Astrocyte of the cerebellum (primary cell): ENCODE measurements at regions not wholly inside any gene's neighbourhood (a gene's known extent, or its start where the extent isn't known, plus 50 kb on each side); places are given as distances from the start of the nearest gene placed in this dataset.

Experiments used
- DNase-seq: peaks from one replicate; pipeline ENCODE4 v3.0.0-alpha.2; 2011; ENCODE audit warnings: low read depth
- H3K4me3 ChIP-seq: 2 replicates; pipeline ENCODE4 v1.5.1; 2011; ENCODE audit warnings: mild to moderate bottlenecking, low read depth, low read length, moderate library complexity
- in situ Hi-C: cut with HindIII; loops from 2 replicates; pipeline ENCODE4 v1.10.0; 2017; ENCODE audit warnings: low sequenced_read_pairs
- TF ChIP-seq, protein P1 (sequence below): IDR thresholded peaks from 2 replicates; pipeline ENCODE4 v1.5.1; 2012; ENCODE audit warnings: low read length, low read depth, moderate library complexity, mild to moderate bottlenecking; ENCODE audit errors: missing control alignments

DNA sequence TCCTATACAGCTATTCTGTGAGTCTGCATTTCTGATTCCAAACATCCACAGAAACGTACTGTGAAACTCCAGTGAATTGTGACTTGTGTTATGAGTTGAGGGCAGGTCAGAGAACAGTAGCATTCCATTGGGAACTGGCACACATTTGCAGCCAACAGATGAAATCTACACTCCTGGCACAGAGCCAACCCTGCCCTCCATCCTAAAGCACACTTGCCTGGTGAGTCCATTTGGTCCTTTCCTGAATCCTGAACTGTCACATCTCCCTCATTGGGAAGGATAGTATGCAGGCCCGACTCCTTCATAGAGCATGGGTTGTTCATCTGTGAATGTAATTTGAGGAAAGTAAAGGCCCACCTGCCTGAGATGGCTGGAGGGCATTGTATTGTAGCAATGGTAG lies 314.3 kb upstream of the RASGRP1 start:
- no peak for DNase-seq
- in situ Hi-C loops: no loop called here
- TF ChIP-seq, protein P1, sequence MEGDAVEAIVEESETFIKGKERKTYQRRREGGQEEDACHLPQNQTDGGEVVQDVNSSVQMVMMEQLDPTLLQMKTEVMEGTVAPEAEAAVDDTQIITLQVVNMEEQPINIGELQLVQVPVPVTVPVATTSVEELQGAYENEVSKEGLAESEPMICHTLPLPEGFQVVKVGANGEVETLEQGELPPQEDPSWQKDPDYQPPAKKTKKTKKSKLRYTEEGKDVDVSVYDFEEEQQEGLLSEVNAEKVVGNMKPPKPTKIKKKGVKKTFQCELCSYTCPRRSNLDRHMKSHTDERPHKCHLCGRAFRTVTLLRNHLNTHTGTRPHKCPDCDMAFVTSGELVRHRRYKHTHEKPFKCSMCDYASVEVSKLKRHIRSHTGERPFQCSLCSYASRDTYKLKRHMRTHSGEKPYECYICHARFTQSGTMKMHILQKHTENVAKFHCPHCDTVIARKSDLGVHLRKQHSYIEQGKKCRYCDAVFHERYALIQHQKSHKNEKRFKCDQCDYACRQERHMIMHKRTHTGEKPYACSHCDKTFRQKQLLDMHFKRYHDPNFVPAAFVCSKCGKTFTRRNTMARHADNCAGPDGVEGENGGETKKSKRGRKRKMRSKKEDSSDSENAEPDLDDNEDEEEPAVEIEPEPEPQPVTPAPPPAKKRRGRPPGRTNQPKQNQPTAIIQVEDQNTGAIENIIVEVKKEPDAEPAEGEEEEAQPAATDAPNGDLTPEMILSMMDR: no peak
- no peak overlapping the region for H3K4me3 ChIP-seq

DNA sequence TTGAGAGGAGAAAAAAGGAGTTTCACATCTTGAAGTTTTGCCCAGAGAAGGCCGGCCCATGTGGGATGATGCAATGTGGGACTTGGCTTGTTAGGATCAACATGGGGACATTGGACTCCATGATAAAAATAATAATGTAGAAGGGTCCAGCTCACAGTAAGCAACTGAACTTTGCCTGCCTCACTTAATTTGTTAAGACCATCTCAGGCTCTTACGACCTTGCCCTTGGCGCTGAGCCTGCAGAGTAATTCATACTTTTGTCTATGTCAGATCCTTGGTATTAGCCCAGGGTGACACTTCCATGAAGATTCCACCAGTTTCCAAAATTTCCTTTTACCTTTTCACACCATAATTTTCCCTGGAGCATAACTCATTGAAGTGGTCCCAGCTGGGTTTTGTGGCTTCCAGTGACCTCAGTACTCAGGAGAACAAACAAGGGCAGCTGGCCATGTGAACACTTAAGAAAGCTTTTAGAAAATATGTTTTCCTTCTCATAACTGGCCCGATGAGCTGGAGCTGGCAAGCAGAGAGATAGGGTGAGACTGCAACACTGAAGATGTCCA lies 315.4 kb upstream of the RASGRP1 start:
- in situ Hi-C loops: no loop called here
- DNase-seq: no peak
- TF ChIP-seq, protein P1: no peak
- no peak overlapping the region for H3K4me3 ChIP-seq

- no peak for DNase-seq
- no peak overlapping the region for H3K4me3 ChIP-seq
- TF ChIP-seq, protein P1: no peak
- in situ Hi-C loops: no loop called here
Observed at GRCh38 chr15:38882221-38882620, 317.6 kb upstream of the RASGRP1 start.

DNA sequence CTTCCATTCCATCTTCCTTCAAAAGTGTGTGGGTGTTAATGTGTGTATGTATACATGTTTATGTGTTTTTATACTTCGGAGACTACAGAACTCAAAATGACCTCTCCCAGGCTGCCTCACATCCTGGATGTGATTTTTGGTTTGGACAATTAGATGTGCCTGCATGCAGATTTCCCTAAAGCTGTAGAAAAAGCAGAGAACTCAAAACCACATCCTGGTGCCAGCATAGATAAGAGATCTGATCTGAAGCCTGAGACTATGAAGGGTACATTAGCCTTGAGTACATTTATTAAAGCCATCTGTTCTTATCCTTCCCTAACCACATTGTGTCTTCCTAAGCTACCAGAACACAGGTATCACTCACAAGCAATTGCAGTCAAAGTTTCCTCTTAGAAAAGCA lies 319.4 kb upstream of the RASGRP1 start:
- TF ChIP-seq, protein P1: no peak
- DNase-seq: no peak
- H3K4me3 ChIP-seq: no peak overlapping the region
- in situ Hi-C loops: no loop called here

- DNase-seq: no peak
- TF ChIP-seq, protein P1: no peak
- no peak overlapping the region for H3K4me3 ChIP-seq
- in situ Hi-C loops: no loop called here
Observed at GRCh38 chr15:38885001-38885400, 320.4 kb upstream of the RASGRP1 start.

- no peak overlapping the region for H3K4me3 ChIP-seq
- in situ Hi-C loops: no loop called here
- TF ChIP-seq, protein P1: no peak
- DNase-seq: no peak
Observed at GRCh38 chr15:38885471-38885952, 320.9 kb upstream of the RASGRP1 start.
